ENCODE measurements at regions not wholly inside any gene's neighbourhood (a gene's known extent, or its start where the extent isn't known, plus 50 kb on each side); places are given as distances from the start of the nearest gene placed in this dataset.

GRCh38 chr5:128667152-128667551 lies 129.1 kb upstream of the FBN2 start:
- DNase-seq (ENCODE audit: low read depth): no peak

- no peak for DNase-seq (ENCODE audit: low read depth)
These were observed 129.7 kb upstream of the FBN2 start for GRCh38 chr5:128667751-128668150.

- no peak for DNase-seq (ENCODE audit: low read depth)
These were observed 130.9 kb upstream of the FBN2 start for GRCh38 chr5:128668921-128669320.

GRCh38 chr5:128669803-128670202 lies 131.8 kb upstream of the FBN2 start:
- peak; percentile 63 for DNase-seq (ENCODE audit: low read depth)

GRCh38 chr5:128671943-128672342 lies 133.9 kb upstream of the FBN2 start:
- DNase-seq (ENCODE audit: low read depth): no peak

- DNase-seq (ENCODE audit: low read depth): no peak
These were observed 135.0 kb upstream of the FBN2 start for GRCh38 chr5:128673000-128673399.

- DNase-seq (ENCODE audit: low read depth): peak; percentile 77
These were observed 135.4 kb upstream of the FBN2 start for GRCh38 chr5:128673411-128673957.

GRCh38 chr5:128673970-128674369 lies 135.9 kb upstream of the FBN2 start:
- no peak for DNase-seq (ENCODE audit: low read depth)

GRCh38 chr5:128674837-128675446 lies 136.9 kb upstream of the FBN2 start:
- DNase-seq (ENCODE audit: low read depth): peak; percentile 46

GRCh38 chr5:128681096-128681495 lies 143.1 kb upstream of the FBN2 start:
- DNase-seq (ENCODE audit: low read depth): no peak

GRCh38 chr5:128681764-128682592 lies 143.9 kb upstream of the FBN2 start:
- no peak for DNase-seq (ENCODE audit: low read depth)

- DNase-seq (ENCODE audit: low read depth): no peak
These were observed 144.6 kb upstream of the FBN2 start for GRCh38 chr5:128682669-128683068.

- DNase-seq (ENCODE audit: low read depth): peak; percentile 38
These were observed 146.9 kb upstream of the FBN2 start for GRCh38 chr5:128684961-128685360.

- DNase-seq (ENCODE audit: low read depth): no peak
These were observed 149.9 kb upstream of the FBN2 start for GRCh38 chr5:128687930-128688329.

GRCh38 chr5:128693764-128694163 lies 155.7 kb upstream of the FBN2 start:
- DNase-seq (ENCODE audit: low read depth): peak; percentile 10

GRCh38 chr5:128695791-128696530 lies 157.9 kb upstream of the FBN2 start:
- DNase-seq (ENCODE audit: low read depth): no peak

- no peak for DNase-seq (ENCODE audit: low read depth)
These were observed 163.3 kb upstream of the FBN2 start for GRCh38 chr5:128701301-128701700.

GRCh38 chr5:128703322-128703721 lies 165.3 kb upstream of the FBN2 start:
- DNase-seq (ENCODE audit: low read depth): no peak

- DNase-seq (ENCODE audit: low read depth): no peak
These were observed 168.2 kb upstream of the FBN2 start for GRCh38 chr5:128706269-128706668.

- no peak for DNase-seq (ENCODE audit: low read depth)
These were observed 170.8 kb upstream of the FBN2 start for GRCh38 chr5:128708841-128709240.

GRCh38 chr5:128711216-128711615 lies 173.2 kb upstream of the FBN2 start:
- no peak for DNase-seq (ENCODE audit: low read depth)

GRCh38 chr5:128714551-128714950 lies 176.5 kb upstream of the FBN2 start:
- DNase-seq (ENCODE audit: low read depth): no peak

- DNase-seq (ENCODE audit: low read depth): no peak
These were observed 184.5 kb upstream of the FBN2 start for GRCh38 chr5:128722551-128722950.
